SK-N-MC (cell line): ENCODE measurements at regions not wholly inside any gene's neighbourhood (a gene's known extent, or its start where the extent isn't known, plus 50 kb on each side); places are given as distances from the start of the nearest gene placed in this dataset.

Source experiments
- DNase-seq: peaks from one replicate; pipeline ENCODE4 v3.0.0-alpha.2; 2011; ENCODE audit warnings: low read depth, low spot score
- H3K27ac ChIP-seq: fragments of 200-600 bp; sonication (generic); 2 replicates; pipeline ENCODE4 v1.5.1; 2016; ENCODE audit warnings: mixed run types
- H3K36me3 ChIP-seq: fragments of 200-600 bp; sonication (generic); 2 replicates; pipeline ENCODE4 v1.6.1; 2017; ENCODE audit warnings: antibody characterized with exemption, low read length, mixed read lengths; ENCODE audit not compliant: insufficient read depth
- H3K4me3 ChIP-seq: fragments of 200-600 bp; sonication (generic); 2 replicates; pipeline ENCODE4 v1.5.1; 2016
- H3K9ac ChIP-seq: fragments of 200-600 bp; sonication (generic); 2 replicates; pipeline ENCODE4 v1.8.0; 2017; ENCODE audit warnings: mixed run types, mixed read lengths; ENCODE audit not compliant: insufficient read length
- H3K9me3 ChIP-seq: fragments of 200-600 bp; sonication (generic); 2 replicates; pipeline ENCODE4 v1.6.1; 2017; ENCODE audit warnings: low read depth, mild to moderate bottlenecking, antibody characterized with exemption, low read length, moderate library complexity, mixed read lengths
- EZH2 ChIP-seq: fragments of 200-600 bp; sonication (generic); IDR thresholded peaks from one replicate; pipeline ENCODE4 v1.6.1; 2017; ENCODE audit warnings: antibody characterized with exemption
- FOXP2 ChIP-seq: optimal IDR thresholded peaks from 2 replicates; pipeline ENCODE3; 2011; ENCODE audit warnings: mild to moderate bottlenecking, moderate library complexity; ENCODE audit not compliant: insufficient read depth; ENCODE audit errors: extremely low read length, control extremely low read depth
- POLR2AphosphoS5 ChIP-seq: IDR thresholded peaks from 2 replicates; pipeline ENCODE4 v1.6.1; 2012; ENCODE audit warnings: mild to moderate bottlenecking, low read depth, low read length, borderline replicate concordance

DNA sequence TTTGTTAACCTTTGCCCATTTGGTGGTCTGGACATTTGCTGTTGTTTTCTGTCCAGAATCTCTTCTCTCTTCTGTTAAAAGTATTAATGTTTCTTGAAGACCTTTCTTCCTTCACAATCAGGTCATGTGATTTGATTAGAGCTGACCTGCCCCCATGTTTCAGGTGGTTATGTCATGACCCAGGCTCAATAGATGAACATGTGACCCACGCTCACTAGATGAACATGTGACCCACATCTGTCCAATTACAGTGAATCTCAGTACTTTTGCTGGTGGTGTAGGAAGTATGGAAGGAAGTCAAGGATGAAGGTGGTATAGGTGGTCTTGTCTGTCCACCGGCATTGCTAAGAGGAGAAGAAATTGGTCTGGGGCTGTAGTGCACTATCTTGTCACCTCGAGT, 289.1 kb upstream of the JAG1 start:
- H3K4me3 ChIP-seq = no peak overlapping the region
- H3K27ac ChIP-seq = no peak overlapping the region
- no peaks in the 10 kb centered on the region for H3K36me3 ChIP-seq
- TF ChIP-seq FOXP2 = no peak
- TF ChIP-seq POLR2AphosphoS5 = no peak
- no peak for TF ChIP-seq EZH2
- DNase-seq = no peak
- H3K9me3 ChIP-seq = no peaks in the 10 kb centered on the region
- H3K9ac ChIP-seq = no peak overlapping the region

DNA sequence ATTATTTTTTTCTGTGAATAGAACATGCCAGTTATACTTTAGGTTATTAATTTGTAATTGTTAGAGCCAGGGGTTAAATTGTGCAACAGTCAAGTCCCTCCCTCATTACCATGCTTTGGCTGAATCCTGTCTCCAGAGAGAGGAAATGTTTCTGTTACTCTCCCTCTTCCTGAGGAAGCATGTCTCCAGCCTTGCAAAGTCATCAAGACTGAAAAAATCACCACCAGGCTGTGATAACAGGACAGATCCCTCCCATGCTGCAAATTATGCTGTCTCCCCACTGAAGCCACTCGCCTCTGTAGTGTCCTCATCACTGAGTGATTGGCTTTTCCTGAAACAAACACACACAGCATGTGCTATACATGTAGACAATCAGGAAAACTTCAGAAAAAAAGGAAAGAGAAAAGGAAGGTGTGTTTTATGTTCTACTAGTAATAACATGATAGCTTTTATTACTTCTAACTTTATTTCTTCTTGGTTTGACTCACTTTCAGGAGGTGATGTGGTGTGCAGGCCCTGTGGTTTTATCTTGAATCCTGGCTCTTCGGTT, 290.0 kb upstream of the JAG1 start:
- no peak overlapping the region for H3K4me3 ChIP-seq
- H3K9ac ChIP-seq = no peak overlapping the region
- H3K27ac ChIP-seq = no peak overlapping the region
- DNase-seq = no peak
- H3K9me3 ChIP-seq = no peaks in the 10 kb centered on the region
- TF ChIP-seq POLR2AphosphoS5 (no peak), EZH2 (no peak), FOXP2 (no peak)
- no peaks in the 10 kb centered on the region for H3K36me3 ChIP-seq

DNA sequence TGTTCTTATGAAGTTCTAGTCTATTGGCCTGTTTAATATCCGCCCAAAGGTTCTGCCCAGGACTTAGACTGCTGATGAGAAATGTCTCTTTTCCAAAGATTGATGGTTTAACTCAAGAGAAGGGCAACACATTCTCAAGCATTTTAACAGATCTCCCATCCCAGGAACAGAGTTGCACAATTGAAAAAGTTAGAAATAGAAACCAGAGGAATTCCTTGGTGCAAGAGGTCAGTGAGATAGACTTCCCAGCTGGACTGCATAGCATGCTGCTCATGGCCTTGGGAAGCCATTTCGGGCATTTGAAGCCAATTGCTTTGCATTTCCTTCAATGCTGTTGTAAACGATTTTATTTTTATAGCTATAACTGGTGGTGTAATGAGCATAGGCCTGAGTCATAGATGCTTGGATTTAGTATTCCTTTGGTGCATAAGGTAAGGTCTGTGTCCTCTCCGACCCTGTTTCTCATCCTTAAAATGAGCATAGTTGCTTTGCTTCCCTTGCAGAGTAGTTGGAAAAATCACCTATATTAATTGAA, 292.2 kb upstream of the JAG1 start:
- Histone ChIP-seq H3K9ac (no peak overlapping the region), H3K36me3 (no peaks in the 10 kb centered on the region), H3K4me3 (no peak overlapping the region), H3K9me3 (no peaks in the 10 kb centered on the region), H3K27ac (no peak overlapping the region)
- DNase-seq = no peak
- TF ChIP-seq EZH2 (no peak), FOXP2 (no peak), POLR2AphosphoS5 (no peak)

DNA sequence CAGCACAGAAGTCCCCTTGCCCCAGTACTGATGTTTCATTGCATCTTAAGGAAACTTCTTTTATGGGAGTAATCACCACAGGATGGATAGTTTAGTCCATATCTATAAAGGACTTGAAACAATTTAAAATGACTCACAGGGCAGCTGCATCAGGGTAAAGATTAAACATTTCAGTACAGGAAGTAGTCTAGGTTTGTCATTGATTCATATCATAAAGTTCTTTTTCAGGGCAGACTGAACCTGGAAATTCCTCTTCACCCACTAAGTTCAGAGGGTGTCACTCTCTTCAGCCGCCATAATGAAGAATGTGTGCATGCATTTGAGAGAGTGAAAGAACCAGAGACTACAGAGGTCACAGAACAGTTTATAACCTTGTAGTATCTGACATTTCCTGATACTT, 296.3 kb upstream of the JAG1 start:
- Histone ChIP-seq H3K4me3 (no peak overlapping the region), H3K9ac (no peak overlapping the region), H3K36me3 (no peaks in the 10 kb centered on the region), H3K9me3 (no peaks in the 10 kb centered on the region), H3K27ac (no peak overlapping the region)
- DNase-seq = no peak
- TF ChIP-seq FOXP2 = no peak
- TF ChIP-seq POLR2AphosphoS5 = no peak
- no peak for TF ChIP-seq EZH2

DNA sequence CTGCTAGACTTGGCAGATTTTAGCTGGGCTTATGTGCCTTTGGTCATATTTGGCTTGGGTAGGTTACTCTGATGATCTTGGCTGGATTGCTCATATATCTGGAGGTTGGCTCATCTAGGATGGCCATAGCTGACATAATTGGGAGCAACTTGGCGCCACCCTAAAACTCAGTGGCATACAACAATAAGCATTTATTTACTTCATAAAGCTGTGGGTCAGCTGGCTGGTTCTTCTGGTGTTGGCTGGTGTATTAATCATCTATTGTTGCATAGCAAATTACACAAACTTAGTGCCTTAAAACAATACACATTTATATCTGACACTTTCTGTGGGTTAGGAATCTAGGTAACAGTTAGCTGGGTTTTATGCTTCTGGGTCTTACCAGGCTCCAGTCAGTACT, 297.3 kb upstream of the JAG1 start:
- H3K9ac ChIP-seq = no peak overlapping the region
- no peaks in the 10 kb centered on the region for H3K36me3 ChIP-seq
- no peaks in the 10 kb centered on the region for H3K9me3 ChIP-seq
- DNase-seq = no peak
- no peak overlapping the region for H3K27ac ChIP-seq
- TF ChIP-seq EZH2 (no peak), POLR2AphosphoS5 (no peak), FOXP2 (no peak)
- no peak overlapping the region for H3K4me3 ChIP-seq

GRCh38 chr20:10972219-10972860, 298.5 kb upstream of the JAG1 start:
- TF ChIP-seq POLR2AphosphoS5 = no peak
- no peak for TF ChIP-seq FOXP2
- no peak for TF ChIP-seq EZH2
- Histone ChIP-seq H3K4me3 (no peak overlapping the region), H3K27ac (no peak overlapping the region), H3K9ac (no peak overlapping the region), H3K36me3 (no peaks in the 10 kb centered on the region), H3K9me3 (no peaks in the 10 kb centered on the region)
- DNase-seq = no peak

GRCh38 chr20:10976051-10976450, 302.3 kb upstream of the JAG1 start:
- H3K36me3 ChIP-seq = no peaks in the 10 kb centered on the region
- DNase-seq = no peak
- TF ChIP-seq FOXP2 (no peak), EZH2 (no peak), POLR2AphosphoS5 (no peak)
- no peak overlapping the region for H3K27ac ChIP-seq
- no peak overlapping the region for H3K4me3 ChIP-seq
- H3K9ac ChIP-seq = no peak overlapping the region
- H3K9me3 ChIP-seq = no peaks in the 10 kb centered on the region

DNA sequence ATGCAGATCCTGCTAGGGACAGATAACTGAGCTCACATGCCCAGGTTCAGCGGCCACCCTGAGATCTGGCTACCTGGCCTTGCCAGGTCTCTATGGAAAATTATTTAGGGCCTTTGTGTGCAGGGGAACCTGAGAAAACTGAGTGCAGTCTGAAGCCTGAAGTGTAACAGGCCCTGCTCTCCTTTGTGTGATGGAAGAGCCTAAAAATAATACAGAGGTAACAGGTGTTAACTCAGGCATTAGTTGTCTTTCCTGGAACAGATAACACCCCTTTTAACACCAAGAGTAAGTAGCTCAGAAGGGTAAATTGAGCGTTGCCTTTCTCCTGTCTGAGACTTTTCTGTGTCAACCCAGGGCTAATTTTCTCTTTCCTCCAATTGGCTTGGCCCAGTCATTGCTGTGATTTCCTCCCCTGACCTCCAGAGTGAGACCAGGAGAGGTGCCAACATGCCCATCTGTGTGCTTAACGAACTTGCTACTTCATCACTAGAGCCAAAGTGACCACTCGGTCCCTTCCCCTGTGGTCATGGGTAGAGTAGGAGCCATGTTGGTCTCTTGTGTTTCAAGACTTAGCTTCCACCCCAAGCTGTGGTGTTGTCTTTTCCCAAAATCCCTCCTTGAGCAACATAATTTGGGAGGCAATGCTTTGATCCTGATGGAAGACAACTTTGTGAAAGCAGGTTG, 304.4 kb upstream of the JAG1 start:
- Histone ChIP-seq H3K9ac (no peak overlapping the region), H3K36me3 (no peaks in the 10 kb centered on the region), H3K27ac (no peak overlapping the region), H3K4me3 (no peak overlapping the region), H3K9me3 (no peaks in the 10 kb centered on the region)
- no peak for DNase-seq
- TF ChIP-seq POLR2AphosphoS5 = no peak
- no peak for TF ChIP-seq FOXP2
- TF ChIP-seq EZH2 = no peak

DNA sequence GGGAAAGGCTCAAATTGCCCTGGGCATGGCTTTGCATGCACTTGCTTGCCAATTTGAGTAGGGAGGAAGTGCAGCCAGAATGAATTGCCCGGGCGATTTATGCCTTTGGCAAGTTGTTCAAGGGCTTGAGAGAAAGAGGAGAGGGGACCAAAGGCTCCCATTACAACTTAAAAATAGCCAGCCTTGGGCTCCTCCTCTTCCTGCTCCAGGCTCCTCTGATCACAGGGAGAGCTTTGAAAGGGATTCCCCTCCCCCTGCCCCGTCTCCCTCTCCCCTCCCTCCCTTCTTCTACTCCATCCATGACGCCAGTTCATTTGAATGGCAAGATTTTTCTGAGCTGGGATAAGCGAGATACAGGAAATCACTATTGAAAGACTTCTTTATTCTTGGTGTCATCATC, 304.9 kb upstream of the JAG1 start:
- Histone ChIP-seq H3K4me3 (no peak overlapping the region), H3K27ac (no peak overlapping the region), H3K9me3 (no peaks in the 10 kb centered on the region), H3K36me3 (no peaks in the 10 kb centered on the region), H3K9ac (no peak overlapping the region)
- DNase-seq = no peak
- TF ChIP-seq FOXP2 (no peak), EZH2 (no peak), POLR2AphosphoS5 (no peak)
